Amniotic epithelial cell (primary cell): ENCODE measurements at regions not wholly inside any gene's neighbourhood (a gene's known extent, or its start where the extent isn't known, plus 50 kb on each side); places are given as distances from the start of the nearest gene placed in this dataset.
"Not testable (repeated sequence)": the region's sequence is repeated elsewhere in the genome, so short reads cannot be mapped to it uniquely, and the experiment has no call there.

Source experiments
- DNase-seq: peaks from one replicate; pipeline ENCODE4 v3.0.0-alpha.2; 2010; ENCODE audit warnings: low read depth

GRCh38 chr7:108813251-108814014, 243.8 kb downstream of the DNAJB9 start:
- no peak for DNase-seq

DNA sequence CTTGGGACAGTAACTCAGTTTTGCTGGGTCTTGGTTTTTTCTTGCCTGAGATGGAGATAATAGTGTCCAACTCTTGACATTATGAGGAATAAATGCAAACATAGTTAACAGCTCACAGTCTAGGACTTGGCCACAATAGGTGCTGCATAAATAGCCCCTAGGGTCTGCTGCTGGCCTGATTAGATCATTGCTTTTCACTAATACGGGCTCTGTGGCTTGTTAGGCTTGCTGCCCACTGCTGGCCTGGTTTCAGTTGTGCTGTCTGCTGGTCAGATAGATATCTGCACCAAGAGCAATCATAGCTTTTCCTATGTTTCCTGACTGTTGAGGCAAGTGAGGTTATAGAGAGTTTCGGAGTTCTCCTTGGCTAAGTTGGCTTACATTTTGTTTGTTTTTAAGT, 246.1 kb downstream of the DNAJB9 start:
- DNase-seq, result no peak

DNA sequence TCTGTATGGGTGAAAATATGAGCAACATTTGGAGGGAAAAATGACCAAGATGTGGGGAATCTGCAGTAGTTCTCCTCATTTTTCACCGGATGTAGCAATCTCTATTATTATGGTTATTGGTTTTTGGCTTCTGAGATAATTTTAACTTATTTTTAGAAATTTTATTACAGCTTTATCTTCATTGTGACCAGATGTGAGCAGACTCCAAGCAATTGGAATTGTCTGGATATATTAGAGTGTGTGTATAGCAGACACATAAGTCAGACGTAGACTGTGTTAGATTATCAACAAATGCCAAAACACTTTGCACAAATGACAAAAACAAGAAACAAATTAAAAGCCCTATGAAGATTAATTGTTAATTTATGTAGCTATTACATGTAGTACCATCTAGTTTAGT, 249.1 kb downstream of the DNAJB9 start:
- DNase-seq, result no peak

- DNase-seq, result no peak
Measured at GRCh38 chr7:108824840-108825580, 255.3 kb downstream of the DNAJB9 start.

DNA sequence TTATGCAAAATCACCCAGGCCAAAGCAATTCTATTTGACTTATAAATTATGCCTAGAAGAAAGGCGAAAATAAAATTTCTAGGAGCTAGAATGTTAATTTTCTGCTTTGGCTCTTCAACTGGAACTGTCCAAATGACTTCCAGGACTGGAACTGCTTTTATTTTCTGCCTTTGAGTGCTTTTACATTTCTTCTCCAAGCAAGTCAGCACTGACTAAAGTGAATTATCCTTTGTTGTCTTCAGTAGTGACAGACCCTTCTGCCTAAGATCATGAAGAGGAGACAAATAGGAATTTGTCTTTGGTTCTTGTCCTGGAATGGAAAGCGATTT, 255.9 kb downstream of the DNAJB9 start:
- DNase-seq, result no peak

GRCh38 chr7:108836256-108836655, 266.6 kb downstream of the DNAJB9 start:
- DNase-seq, result no peak

DNA sequence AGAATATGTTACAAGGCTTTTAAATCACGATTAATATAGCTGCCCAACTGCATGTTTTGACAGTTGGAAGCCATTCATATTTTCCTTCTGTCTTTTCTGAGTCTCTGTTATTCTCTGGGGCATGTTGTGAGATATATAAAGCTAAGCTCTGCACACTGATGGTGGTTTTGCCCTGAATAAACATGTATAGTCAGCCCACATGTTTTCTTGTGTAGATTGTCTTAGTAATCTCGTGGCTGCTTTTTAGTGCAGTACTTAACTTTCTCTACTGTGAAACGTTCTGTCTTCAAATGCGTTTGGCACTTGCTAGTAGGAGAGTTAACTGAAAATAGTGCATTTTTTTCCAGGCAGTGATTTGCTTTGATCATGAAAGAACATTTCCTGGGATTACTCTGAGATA, 268.5 kb downstream of the DNAJB9 start:
- DNase-seq, result no peak

DNA sequence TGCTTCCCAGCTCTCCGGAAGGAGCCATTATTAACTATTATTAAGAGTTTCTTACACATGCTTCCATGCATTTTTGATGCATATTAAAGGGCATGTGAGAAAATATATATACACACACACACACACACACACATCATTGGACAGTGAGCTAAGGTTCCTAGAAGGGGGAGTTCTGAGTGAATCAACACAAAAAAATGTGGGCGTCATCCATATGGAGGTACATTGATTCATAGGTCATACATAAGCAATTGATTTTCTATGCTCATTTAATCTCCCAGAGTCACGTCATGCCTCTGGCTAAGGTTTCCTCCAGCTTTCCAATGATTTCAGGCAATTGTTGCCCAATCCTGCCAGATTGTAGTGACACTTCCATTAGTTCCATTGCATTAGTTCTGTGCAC, 269.4 kb downstream of the DNAJB9 start:
- DNase-seq, result no peak

DNA sequence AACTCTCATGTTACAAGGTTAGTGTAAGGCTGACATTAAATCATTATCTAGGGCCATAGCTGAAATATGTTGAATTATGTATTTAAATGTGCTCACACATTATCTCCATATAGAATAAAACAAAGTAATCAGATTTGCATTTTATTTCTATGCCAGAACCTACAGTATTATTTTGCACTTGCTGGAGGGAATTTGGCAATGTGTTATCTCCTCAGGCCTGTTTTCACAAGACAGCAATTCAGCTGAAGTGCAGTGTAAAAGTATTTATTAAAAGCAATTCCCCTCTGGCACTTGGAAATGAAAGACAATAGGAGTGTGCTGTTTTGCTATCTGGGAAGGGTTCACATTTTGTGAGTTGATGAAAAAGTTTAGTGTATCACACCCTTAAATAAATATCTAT, 276.3 kb downstream of the DNAJB9 start:
- no peak for DNase-seq

DNA sequence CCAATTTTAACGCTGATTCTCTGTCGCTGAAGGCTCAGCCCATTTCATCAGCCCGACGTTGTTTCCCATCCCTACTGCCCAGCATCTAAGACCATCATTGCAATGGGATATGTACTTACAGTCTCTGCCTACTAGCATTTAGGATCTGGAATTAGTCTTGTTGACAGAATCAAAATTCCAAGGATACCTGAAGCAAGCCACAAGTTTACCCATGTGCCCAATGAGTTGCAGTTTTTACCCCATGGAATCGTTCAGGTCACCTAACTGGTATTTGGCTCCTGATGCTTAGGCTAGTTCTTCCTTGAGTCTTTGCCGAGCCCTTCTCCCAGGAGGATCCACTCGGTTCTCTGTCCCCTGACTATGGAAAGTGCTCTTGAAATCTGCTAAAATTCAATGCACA, 276.8 kb downstream of the DNAJB9 start:
- DNase-seq, result no peak

- DNase-seq, result no peak
Measured at GRCh38 chr7:108848486-108848885, 278.8 kb downstream of the DNAJB9 start.

DNA sequence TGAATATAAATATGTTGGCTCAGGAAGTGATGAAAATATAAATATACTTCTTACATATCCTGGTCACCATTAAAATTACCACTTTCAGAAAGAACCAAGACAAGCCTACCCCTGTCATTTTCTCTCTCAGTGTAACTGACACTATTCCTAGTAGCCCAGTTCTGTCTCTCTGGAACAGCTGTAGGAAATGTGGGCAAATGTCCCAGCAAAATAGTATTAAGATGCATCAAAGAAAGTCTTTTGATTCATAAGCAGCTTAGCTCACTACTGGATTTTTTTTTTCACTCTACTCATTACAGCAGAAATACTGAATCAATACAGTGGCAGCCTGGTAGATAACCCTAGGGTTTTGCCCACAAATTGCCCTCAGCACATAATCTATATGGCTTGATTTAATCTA, 290.9 kb downstream of the DNAJB9 start:
- no peak for DNase-seq

GRCh38 chr7:108861071-108861470, 291.4 kb downstream of the DNAJB9 start:
- DNase-seq, result no peak

DNA sequence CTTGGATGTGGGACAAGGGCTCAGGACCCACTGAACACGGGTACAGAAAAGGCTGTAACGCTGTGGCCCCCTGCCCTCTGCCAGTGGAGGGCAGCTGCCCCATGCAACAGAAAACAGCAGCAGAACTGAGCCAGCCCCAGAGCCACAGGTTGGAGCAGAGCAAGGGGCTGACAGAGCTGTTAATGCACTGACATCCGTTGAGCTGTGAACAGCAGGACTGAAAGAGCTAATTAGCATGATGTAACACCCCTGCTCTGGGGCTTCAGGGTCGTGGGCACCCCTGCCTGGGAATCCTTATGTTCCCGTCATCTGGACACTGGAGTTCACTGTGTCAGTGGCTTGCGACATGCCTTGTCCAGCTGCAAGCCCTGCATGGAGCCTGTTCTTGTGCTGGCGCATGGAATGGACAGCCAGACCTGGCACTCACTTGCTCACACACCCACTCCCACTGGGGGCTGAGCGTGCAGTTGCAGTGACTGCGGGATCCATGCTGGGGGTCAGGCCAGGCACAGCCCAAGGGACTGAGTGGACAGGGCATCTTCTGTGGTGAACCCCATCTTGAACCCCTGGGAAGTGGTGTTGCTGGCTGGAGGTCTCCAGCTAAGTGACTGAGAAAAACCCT, 293.7 kb downstream of the DNAJB9 start:
- no peak for DNase-seq

DNA sequence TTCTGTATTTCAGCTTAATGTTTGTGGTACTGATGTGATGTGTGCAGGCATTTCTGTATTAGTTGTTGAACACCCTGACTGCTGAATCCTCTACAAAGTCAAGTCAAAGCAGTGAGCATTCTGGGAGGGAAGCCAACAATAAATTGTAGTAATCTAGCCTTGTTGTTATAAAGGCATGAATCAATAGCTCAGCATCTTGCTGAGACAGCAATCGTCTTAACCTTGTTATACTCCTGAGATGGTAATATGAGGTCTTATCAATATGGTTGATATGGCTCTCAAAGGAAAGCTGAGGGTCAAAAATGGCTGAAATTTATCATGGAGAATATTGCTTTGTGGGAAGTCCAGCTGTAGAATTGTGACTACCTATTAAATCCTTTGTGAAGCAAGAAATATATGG, 299.4 kb downstream of the DNAJB9 start:
- DNase-seq, result no peak

DNA sequence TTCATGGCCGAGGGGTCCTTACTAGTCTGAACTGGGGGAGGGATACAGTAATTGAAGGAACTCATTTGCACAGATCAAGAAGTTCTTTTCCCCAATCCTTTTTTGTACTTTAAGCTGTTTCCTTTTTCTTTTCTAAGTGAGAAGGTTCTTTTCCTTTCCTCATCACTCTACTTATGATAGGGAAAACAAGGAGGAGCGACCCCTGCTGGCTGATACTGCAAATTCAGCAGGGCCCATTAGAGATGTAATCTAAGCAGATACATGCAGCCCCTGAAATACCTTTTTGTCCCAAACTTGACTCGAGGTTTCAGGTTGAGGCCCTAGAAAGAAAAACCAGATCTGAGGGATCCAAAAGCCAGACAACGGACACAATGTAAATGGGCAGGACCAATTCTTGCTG, 305.5 kb downstream of the DNAJB9 start:
- DNase-seq, result no peak

DNA sequence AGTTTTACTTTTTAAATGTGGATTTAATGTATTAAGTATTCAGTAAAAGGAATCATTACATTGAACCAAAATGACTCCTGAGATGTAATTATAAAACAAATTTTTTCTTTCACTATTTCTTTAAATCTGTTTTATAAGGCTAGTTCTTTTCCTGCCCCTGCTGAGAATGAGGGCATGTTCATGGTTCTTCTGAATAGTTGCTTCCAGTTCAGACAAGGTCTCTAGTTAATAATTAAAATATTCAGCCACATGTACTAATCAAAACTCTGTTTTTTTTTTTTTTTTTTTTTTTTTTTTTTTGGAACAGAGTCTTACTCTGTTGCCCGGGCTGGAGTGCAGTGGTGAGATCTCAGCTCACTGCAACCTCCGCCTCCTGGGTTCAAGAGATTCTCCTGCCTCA, 321.2 kb downstream of the DNAJB9 start:
- no peak for DNase-seq

DNA sequence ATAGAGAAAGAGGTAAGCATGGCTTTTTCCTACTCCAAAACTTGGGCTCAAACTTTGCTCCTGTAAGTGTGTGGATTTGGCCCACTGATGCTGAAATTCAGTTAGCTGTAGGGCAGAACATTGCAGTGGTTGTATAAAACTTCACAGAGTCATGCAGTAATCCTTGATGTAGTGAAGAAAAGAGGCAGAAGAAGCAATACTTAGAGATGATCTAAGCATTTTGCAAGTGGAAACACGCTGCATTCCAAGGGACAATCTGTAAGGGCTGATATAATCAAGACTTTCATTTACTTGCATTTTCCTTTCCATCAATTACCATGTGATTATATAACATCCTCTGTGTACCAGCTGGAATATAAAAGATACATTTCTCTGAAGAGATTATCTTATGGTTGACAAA, 338.8 kb downstream of the DNAJB9 start:
- DNase-seq, result no peak

DNA sequence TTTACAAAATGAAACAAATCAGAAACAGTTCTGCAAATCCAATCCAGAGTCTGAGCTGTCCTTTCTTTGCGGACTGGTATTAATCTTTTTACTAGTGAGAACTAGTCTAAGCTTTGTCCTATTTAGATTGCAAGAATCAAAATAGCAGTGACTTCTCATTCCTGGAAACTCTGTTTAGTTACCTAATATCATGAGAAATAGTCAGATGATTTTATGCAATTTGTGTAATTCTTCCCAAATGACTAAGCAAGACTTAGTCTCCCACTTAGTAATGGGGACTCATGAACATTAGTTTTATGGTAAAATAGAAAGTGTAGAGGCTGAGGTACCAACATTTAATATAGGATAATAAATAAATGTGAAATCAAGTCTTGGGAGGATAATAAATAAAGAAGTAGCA, 341.3 kb downstream of the DNAJB9 start:
- peak; percentile 0 for DNase-seq

DNA sequence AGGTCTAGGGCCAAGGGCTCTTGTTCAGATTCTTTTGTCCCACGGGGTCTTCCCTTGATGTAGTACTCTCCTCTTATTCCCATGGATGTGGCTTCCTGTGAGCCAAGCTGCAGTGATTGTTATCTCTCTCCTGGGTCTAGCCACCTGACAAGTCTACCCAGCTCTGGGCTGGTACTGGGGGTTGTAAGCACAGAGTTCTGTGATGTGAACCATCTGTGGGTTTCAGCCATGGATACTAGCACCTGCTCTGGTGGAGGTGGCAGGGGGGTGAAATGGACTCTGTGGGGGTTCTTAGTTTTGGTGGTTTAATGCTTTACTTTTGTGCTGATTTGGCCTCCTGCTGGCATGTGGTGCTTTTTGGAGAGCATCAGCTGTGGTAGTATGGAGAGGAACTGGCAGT, 350.8 kb downstream of the DNAJB9 start:
- DNase-seq, result no peak

DNA sequence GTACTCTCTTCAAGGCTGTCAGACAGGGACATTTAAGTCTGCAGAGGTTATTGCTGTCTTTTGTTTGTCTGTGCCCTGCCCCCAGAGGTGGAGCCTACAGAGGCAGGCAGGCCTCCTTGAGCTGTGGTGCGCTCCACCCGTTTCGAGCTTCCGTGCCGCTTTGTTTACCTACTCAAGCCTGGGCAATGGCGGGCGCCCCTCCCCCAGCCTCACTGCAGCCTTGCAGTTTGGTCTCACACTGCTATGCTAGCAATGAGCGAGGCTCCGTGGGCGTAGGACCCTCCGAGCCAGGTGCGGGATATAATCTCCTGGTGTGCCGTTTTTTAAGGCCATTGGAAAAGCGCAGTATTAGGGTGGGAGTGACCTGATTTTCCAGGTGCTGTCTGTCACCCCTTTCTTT, 373.4 kb downstream of the DNAJB9 start:
- DNase-seq, result not testable (repeated sequence)

DNA sequence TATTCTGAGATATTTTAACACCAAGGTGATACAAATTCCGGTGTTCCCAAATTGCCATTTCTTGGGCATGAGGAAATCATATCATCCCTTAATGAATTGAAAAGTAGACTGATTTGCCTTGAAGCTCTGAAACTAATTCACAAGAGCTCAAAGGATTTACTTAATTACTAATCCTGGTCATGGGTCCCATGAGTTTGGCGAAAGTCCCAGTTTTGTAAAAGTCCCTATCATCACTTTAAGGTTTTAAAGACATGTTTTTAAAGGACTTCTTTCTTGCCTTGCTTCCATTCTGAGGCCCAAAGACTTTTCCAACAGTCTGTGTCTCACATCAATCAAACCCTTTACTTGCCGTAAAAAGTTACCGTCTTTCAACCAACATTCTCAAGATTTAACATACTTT, 377.9 kb downstream of the DNAJB9 start:
- DNase-seq, result no peak

GRCh38 chr7:108972004-108972403, 402.3 kb downstream of the DNAJB9 start:
- no peak for DNase-seq

GRCh38 chr7:108973075-108973474, 403.4 kb downstream of the DNAJB9 start:
- no peak for DNase-seq
